ENCODE measurements at regions not wholly inside any gene's neighbourhood (a gene's known extent, or its start where the extent isn't known, plus 50 kb on each side); places are given as distances from the start of the nearest gene placed in this dataset.

GRCh38 chr4:138509346-138509745 lies 267.2 kb upstream of the SLC7A11 start:
- TF ChIP-seq CTCF (IDR thresholded peaks at IDR 0.05): no peak
- TF ChIP-seq POLR2A (IDR thresholded peaks at IDR 0.05): no peak
